ENCODE measurements at regions not wholly inside any gene's neighbourhood (a gene's known extent, or its start where the extent isn't known, plus 50 kb on each side); places are given as distances from the start of the nearest gene placed in this dataset.
"Not testable (repeated sequence)": the region's sequence is repeated elsewhere in the genome, so short reads cannot be mapped to it uniquely, and the experiment has no call there.

DNA sequence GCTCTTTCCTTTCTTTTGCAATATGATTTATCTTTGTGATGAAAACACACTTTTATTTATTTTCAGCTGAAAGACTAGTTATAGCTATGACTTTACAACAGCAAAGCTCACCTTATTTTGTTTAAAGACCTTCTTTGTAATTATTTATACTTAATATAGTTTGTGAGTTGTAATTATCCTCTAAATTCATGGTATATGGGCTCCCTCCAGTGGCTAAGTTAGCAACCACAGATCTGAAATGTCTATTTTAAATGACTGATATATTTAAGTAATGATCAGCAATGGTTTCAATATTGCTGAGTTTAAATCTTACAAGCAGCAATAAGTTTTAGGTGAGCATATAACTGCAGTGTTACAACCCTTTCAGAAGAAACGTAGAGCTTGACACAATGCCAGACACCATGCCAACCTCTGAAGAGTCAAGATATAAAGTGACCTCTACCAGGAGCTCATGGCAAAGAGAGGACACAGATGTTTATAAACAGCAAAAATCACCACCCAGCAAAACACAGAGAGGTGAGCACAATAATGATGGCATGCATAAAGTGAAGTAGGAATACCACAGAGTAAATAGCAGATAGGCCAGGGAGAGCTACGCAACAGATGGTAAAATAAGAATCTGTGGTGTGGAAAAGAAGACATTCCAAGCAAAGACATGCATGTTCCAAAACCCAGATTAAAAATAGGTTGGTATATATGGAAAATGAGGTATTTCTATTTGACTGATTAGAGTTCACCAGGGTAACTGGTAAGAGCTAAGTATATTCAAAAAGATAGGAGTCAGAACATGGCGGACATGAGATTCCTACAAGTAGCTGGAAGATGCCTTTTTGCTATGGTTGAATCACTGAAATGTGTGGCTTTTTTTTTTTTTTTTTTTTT lies 143.7 kb upstream of the ZNF385D start:
- peak; percentile 57 for DNase-seq (ENCODE audit: low read depth)

- no peak for DNase-seq (ENCODE audit: low read depth)
Observed at GRCh38 chr3:21898316-21898715, 147.3 kb upstream of the ZNF385D start.

DNA sequence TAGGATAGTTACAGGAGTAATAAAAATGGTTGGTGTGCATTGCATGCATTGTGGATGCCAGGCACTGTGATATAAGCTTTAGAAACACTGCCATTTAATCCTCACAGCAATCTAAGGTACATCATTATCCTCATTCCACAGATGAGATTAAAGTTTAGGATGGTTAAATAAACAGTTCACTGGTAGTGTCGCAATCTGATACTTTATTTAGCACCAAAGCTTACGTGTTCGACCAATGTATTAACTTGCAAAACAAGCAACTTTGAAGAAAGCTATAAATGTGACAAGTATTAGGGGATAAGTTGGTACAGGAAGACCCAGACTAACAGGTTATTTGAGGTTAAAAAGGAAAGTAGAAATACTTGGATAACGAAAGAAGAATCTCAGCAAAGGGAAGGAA lies 150.5 kb upstream of the ZNF385D start:
- DNase-seq (ENCODE audit: low read depth), result no peak

- no peak for DNase-seq (ENCODE audit: low read depth)
Observed at GRCh38 chr3:21902956-21903355, 151.9 kb upstream of the ZNF385D start.

GRCh38 chr3:21909096-21909495 lies 158.1 kb upstream of the ZNF385D start:
- no peak for DNase-seq (ENCODE audit: low read depth)

DNA sequence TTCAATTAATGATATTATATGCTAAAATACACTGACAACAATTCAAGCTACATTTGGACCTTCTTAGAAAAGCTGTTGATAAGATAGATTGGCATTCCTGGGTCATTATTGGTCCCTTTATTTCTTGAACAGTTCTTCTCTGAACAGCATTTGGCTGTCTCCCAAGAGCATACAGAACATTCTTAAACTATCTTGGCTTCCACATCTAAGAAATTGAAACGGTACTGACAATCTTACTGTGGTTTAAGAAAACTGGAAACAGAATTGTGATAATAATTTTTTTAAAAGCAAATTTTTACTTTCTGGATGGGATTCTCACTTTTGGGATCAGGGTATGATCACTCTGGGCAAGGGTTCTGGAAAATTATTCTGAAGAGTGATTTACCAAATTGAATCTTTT lies 161.7 kb upstream of the ZNF385D start:
- DNase-seq (ENCODE audit: low read depth), result no peak

DNA sequence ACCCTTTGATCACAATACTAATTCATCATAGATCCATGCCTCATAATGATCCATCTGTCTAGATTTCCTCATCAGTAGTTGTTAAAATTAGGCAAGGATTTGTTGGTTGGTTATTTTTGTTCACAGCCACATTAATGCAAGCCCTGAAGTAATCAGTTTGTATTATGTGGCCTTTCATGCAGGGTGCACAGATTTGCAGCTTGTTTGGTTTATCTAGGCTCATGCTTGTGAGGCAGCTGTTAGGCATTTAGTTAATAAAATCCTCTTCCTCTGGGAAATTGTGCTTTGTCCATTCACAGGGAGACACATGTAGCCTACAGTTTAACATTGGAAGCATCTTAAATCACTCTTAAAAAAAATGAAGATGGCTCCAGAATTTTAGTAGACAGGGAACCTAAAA lies 162.8 kb upstream of the ZNF385D start:
- peak; percentile 49 for DNase-seq (ENCODE audit: low read depth)

- no peak for DNase-seq (ENCODE audit: low read depth)
Observed at GRCh38 chr3:21914451-21914850, 163.4 kb upstream of the ZNF385D start.

DNA sequence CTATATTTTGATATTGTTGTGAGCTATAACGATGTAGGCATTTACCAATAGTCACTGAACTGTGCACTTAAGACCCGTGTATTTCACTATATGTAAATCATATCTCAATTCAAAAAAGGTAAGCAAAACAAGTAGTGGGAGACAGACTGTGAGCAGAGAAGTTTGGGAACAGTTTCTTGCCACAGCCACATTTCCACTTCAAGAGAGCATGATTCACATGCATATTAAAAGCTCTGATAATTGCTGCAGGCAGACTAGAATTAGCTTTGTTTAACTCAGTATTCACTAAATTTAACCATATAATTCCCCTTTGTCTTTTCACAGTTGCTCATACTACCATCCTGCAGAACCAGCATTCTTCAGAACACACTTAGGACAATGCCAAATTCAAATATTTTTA lies 168.4 kb upstream of the ZNF385D start:
- no peak for DNase-seq (ENCODE audit: low read depth)

DNA sequence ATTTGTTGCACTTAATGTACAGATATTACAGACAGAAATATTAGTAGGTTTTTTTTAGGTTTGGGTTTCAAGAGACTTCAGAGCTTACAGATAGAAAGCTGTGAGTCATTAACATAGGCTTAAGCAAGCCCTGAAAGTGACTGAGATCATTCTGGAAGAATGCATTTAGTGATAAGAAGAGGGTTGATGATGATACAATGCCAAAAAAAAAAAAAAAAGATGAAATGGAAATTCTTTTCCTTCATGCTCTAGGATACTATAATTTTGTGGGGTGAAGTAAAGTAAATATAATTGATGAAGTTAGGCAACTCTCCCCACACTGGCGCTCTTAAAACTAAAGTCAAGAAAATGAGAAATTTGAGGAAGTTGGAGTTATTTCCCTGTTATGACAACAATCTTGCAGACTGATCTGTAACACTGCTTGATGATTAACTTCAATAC lies 169.4 kb upstream of the ZNF385D start:
- peak; percentile 49 for DNase-seq (ENCODE audit: low read depth)

GRCh38 chr3:21923156-21923555 lies 172.1 kb upstream of the ZNF385D start:
- DNase-seq (ENCODE audit: low read depth), result not testable (repeated sequence)

- no peak for DNase-seq (ENCODE audit: low read depth)
Observed at GRCh38 chr3:21927261-21927660, 176.3 kb upstream of the ZNF385D start.

- no peak for DNase-seq (ENCODE audit: low read depth)
Observed at GRCh38 chr3:21934591-21934990, 183.6 kb upstream of the ZNF385D start.

GRCh38 chr3:21936207-21936606 lies 185.2 kb upstream of the ZNF385D start:
- DNase-seq (ENCODE audit: low read depth), result no peak

DNA sequence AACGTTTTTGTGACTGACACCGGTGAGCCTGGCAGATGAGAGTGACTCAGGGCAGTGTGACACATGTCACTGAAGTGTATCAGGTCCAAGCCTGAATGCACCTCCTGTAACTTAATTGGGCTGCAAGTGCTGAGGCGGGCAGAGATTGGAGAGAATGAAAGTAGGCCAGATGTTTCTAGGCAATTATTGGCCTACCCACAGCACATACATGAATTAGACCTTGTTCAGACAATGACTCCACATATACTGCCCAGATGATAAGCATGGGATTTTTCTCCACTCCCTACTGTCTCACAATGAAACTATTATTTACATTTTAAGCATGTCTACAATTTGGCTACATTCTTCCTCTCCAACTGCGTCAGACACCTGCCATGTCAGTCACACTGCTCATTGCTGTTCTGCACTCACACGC lies 187.3 kb upstream of the ZNF385D start:
- DNase-seq (ENCODE audit: low read depth), result no peak

DNA sequence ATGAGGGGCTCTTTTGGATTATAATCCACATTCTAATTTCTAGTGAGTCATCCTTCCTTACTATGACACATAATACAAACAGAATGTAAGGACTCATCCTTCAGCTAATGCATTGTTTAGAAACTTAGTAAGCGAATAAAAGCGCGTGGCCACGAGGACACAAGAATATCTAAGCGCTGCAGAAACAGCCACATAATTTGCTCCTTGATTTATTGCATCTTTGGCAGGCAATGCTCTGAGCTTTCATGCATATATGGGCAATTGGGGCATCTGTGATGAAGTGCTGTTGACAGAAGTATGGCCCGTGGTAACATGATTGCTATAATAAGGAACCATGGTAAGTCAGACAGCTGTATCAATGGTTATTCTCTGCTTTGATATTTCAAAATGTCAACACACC lies 191.3 kb upstream of the ZNF385D start:
- peak; percentile 85 for DNase-seq (ENCODE audit: low read depth)

DNA sequence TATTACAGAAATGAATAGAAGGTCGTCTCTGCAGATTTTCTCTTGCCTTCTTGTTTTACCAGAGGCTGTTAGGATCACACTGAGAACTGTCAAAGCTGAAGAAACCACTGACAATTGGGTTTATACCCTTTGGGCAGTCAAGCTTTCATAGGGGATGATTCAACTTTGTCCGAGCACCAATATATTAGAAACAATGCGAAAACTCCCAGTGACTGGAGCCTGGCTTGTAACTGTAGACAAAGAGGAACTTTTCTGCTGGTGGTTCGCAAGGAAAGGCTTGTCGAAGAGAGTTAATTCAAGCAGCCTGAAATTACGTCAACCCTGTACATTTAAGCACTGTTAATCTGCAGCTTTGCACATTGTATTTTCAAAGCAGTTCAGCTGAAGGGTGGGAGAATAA lies 193.2 kb upstream of the ZNF385D start:
- DNase-seq (ENCODE audit: low read depth), result no peak

DNA sequence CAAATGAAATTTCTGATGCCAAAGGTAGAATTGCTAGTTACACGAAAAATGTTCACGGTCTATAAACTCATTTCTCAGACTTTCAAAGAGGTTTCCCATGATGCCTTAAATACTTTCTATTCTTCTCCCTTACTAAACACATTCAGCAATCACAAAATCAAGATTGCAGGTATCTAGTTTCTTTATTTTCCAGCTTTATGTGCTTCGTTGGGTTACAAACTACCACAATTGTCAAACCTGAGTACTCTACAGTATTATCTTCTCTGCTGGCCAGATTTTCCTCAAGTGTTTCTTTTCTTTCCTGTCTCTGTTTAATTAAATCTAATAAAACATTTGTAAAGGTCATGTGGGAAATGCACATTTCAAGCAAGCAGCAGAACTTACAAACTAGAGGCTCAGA lies 201.8 kb upstream of the ZNF385D start:
- DNase-seq (ENCODE audit: low read depth), result no peak

- peak; percentile 24 for DNase-seq (ENCODE audit: low read depth)
Observed at GRCh38 chr3:21954709-21955108, 203.7 kb upstream of the ZNF385D start.

- DNase-seq (ENCODE audit: low read depth), result no peak
Observed at GRCh38 chr3:21955406-21955805, 204.4 kb upstream of the ZNF385D start.

DNA sequence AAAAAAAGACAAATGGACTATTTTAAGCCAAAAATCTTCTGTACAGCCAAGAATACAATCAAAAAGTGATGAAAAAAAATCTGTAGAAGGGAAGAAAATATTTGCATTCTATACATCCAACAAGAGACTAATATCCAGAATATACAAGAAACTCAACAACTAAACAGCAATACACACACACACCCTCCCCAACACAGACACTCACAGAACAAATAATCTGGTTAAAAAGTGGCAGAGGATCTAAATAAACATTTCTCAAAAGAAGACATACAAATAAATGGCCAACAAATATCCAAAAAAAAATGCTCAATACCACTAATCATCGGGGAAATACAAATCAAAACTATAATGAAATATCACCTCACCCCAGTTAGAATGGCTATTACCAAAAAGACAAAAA lies 209.0 kb upstream of the ZNF385D start:
- DNase-seq (ENCODE audit: low read depth), result no peak

DNA sequence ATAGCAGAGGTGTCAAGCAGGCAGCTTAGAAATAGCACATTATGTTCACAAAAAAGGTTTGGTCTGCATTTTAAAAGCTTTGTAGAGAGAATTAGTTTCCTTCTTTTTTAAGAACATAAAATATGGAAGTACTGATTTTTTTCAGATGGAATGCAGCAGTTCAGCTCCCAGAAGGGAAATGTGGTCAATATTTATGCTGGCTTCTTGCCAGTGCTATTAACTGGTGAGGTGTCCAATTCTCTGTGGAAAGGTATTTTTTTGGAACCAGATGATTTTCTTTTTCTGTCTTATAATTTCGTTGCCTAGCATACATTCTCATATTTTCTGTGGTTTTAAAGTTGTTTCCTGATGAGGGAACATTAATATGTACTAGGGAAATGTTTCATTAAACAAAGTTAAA lies 211.4 kb upstream of the ZNF385D start:
- no peak for DNase-seq (ENCODE audit: low read depth)

GRCh38 chr3:21966457-21966856 lies 215.4 kb upstream of the ZNF385D start:
- not testable (repeated sequence) for DNase-seq (ENCODE audit: low read depth)
